Ascending aorta (tissue), 2 donors: ENCODE measurements at regions not wholly inside any gene's neighbourhood (a gene's known extent, or its start where the extent isn't known, plus 50 kb on each side); places are given as distances from the start of the nearest gene placed in this dataset.
"Not testable (repeated sequence)": the region's sequence is repeated elsewhere in the genome, so short reads cannot be mapped to it uniquely, and the experiment has no call there.

Experiments used
- DNase-seq, 2 donors: peaks; one replicate each; pipeline ENCODE4 v3.0.0-alpha.2; 2019; ENCODE audit warnings: low spot score in 2 of 2
- H3K27ac ChIP-seq, 2 donors: fragments of 200-600 bp; sonication (generic); one replicate each; pipeline ENCODE4 v1.5.1; 2016 to 2017; ENCODE audit warnings: mild to moderate bottlenecking in 1 of 2
- H3K27me3 ChIP-seq: fragments of 200-600 bp; sonication (generic); one replicate; pipeline ENCODE4 v1.5.1; 2017
- H3K36me3 ChIP-seq, 2 donors: fragments of 200-600 bp; sonication (generic); one replicate each; pipeline ENCODE4 v1.5.1; 2016
- H3K4me1 ChIP-seq, 2 donors: fragments of 200-600 bp; sonication (generic); one replicate each; pipeline ENCODE4 v1.5.1; 2016 to 2017; ENCODE audit warnings: mild to moderate bottlenecking in 1 of 2
- H3K4me3 ChIP-seq, 2 donors: fragments of 200-600 bp; sonication (generic); one replicate each; pipeline ENCODE4 v1.5.1; 2016 to 2017; ENCODE audit warnings: mild to moderate bottlenecking in 1 of 2
- H3K9me3 ChIP-seq, 2 donors: fragments of 200-600 bp; sonication (generic); one replicate each; pipeline ENCODE4 v1.5.1; 2016
- intact Hi-C: fragments of 100-400 bp; cut with DNase I; formaldehyde crosslinking; loops from one replicate; pipeline ENCODE4 v1.15.1; 2023
- TF ChIP-seq, protein P1 (sequence below), 3 experiments: fragments of 200-600 bp in 2 of 3; fragments of 450-650 bp in 1 of 3; sonication (generic) in 2 of 3; IDR thresholded peaks; one replicate each; pipeline ENCODE4 v1.5.1; 2016 to 2019; ENCODE audit warnings: antibody characterized with exemption in 3 of 3, mild to moderate bottlenecking in 1 of 3, moderate library complexity in 1 of 3

DNA sequence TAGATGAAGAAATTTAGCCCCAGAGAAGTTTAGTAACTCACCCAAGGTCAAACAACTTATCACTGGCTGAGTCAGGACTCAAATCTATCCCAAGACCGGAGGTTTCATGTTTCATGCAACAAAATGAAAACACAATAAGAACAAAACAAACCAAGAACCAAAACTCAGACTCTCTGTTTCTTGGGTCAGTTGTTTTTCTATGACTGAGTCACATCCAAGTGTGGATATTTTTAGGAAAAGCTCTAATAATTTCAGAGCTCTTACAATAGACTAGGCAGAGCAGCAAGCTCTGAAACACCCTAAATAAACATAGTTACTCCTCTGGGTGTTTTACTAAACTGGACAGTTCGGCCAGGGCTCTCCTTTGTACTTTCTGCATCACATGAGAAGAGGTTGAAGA lies 87.6 kb upstream of the PRB2 start:
- peak overlapping the region; percentile 58 to 62 for H3K27ac ChIP-seq
- no peaks in the 10 kb centered on the region for H3K9me3 ChIP-seq
- no peak for DNase-seq
- H3K4me3 ChIP-seq: no peak overlapping the region
- no peaks in the 10 kb centered on the region for H3K27me3 ChIP-seq
- no peaks in the 10 kb centered on the region for H3K36me3 ChIP-seq
- no peaks in the 10 kb centered on the region for H3K4me1 ChIP-seq
- intact Hi-C loops: no loop called here
- TF ChIP-seq, protein P1, sequence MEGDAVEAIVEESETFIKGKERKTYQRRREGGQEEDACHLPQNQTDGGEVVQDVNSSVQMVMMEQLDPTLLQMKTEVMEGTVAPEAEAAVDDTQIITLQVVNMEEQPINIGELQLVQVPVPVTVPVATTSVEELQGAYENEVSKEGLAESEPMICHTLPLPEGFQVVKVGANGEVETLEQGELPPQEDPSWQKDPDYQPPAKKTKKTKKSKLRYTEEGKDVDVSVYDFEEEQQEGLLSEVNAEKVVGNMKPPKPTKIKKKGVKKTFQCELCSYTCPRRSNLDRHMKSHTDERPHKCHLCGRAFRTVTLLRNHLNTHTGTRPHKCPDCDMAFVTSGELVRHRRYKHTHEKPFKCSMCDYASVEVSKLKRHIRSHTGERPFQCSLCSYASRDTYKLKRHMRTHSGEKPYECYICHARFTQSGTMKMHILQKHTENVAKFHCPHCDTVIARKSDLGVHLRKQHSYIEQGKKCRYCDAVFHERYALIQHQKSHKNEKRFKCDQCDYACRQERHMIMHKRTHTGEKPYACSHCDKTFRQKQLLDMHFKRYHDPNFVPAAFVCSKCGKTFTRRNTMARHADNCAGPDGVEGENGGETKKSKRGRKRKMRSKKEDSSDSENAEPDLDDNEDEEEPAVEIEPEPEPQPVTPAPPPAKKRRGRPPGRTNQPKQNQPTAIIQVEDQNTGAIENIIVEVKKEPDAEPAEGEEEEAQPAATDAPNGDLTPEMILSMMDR (IDR thresholded peaks at IDR 0.05): no peak

DNA sequence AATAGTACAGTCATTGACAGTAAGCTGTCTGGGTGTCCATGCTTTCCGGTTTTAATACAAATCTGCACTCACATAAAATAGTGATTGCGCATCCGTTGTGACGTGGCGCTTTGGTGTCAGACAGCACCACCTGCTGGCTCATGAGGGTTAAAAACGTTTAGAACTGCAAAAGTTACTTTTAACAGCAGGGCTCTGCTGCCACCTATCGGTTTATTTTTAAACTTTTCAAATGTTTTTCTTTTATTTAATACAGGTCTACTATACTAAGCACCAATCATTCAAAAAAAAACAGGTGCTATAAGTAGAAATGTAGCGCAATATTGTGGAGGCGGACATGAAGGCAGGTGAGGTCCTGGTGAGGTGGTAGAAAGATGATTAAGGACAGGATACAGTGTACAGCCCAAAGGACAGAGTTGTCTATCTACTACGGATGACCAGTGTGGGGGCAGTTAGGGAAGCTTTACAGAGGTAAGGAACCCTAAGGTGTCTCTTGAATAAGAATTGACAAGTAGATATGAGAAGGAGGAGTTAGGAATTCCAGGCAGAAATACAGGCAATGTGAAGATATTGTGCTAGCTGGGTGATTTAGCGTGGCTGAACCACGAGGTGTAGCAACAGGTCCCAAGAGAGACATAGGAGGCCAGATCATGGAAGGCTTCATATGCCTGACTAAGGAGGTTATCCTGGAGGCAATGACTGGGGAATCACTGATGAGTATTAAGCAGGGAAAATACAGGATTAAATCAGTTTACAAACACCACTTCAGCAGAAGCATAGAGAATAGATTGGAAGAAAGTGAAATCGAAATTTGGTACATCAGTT lies 91.5 kb upstream of the PRB2 start:
- TF ChIP-seq, protein P1 (IDR thresholded peaks at IDR 0.05): peak; percentile 87 to 97 (median 92)
- no peaks in the 10 kb centered on the region for H3K4me1 ChIP-seq
- no peak overlapping the region for H3K4me3 ChIP-seq
- no peaks in the 10 kb centered on the region for H3K9me3 ChIP-seq
- no peaks in the 10 kb centered on the region for H3K36me3 ChIP-seq
- H3K27me3 ChIP-seq: no peaks in the 10 kb centered on the region
- DNase-seq: peak in 1 of 2 donors; percentile 89
- no peak overlapping the region for H3K27ac ChIP-seq
- intact Hi-C loops: loop anchor here (5.0 kb wide), 1 partner anchor 260 kb away; no protein-coding TSS in a partner anchor

DNA sequence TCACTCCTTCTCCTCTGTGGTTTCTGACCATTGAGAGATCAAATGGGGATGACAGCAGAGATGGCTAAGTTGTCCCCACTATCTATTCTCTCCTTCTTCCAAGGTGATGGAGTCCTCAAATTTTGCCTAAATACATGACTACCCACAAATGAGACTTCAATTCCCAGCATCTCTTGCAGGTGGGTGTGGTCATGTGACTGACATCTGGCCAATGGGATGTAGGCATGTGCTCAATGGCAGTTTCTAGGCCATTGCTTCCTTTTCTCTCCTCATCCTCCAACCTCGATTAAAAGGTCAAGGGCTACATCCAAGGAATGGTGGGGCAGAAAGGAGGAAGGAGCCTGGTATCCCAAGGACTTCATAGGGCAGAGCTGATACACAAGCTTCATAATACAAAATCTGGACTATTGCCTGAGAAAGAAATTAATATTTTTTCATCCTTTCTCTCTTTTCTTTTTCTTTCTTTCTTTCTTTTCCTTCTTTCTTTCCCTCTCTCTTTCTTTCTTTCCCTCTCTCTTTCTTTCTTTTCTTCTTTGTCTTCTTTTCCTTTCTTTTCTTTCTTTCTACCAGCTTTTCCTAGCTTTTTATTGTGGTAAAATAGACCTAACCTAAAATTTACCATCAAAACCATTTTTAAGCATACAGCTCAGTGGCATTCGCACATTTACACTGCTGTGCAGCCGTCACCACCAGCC lies 100.9 kb upstream of the PRB2 start:
- TF ChIP-seq, protein P1 (IDR thresholded peaks at IDR 0.05): no peak
- Histone ChIP-seq H3K4me3 (no peak overlapping the region), H3K4me1 (peaks cover 0 to 5% of the 10 kb centered on the region in 2 donors), H3K27ac (no peak overlapping the region), H3K27me3 (no peaks in the 10 kb centered on the region), H3K36me3 (no peaks in the 10 kb centered on the region), H3K9me3 (no peaks in the 10 kb centered on the region)
- intact Hi-C loops: no loop called here
- no peak for DNase-seq

DNA sequence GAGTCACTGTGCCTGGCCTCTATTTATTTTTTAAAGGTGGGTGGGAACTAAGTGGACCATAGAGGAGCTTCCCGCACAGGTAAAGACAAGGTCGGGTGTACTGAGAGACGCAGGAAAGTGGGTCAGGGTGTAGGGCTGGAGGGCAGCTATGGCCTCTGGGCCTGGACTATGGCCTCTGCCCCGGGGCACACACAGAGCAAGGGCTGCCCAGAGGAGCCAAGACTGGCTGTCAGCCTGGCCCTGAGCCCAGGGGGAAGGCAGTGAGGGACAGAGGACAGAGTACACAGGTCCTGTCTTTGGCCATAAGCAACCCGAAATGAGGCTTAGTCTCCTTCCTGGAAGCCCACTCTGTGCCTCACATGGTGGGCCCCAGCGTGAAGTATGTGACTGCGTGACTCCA lies 102.1 kb upstream of the PRB2 start:
- Histone ChIP-seq H3K27me3 (no peaks in the 10 kb centered on the region), H3K4me3 (no peak overlapping the region), H3K36me3 (no peaks in the 10 kb centered on the region), H3K4me1 (peaks cover 0 to 5% of the 10 kb centered on the region in 2 donors), H3K9me3 (no peaks in the 10 kb centered on the region), H3K27ac (no peak overlapping the region)
- DNase-seq: no peak
- intact Hi-C loops: no loop called here
- TF ChIP-seq, protein P1 (IDR thresholded peaks at IDR 0.05): no peak

- Histone ChIP-seq H3K27me3 (no peaks in the 10 kb centered on the region), H3K27ac (no peak overlapping the region), H3K4me3 (no peak overlapping the region), H3K9me3 (no peaks in the 10 kb centered on the region), H3K36me3 (no peaks in the 10 kb centered on the region), H3K4me1 (peaks cover 0 to 5% of the 10 kb centered on the region in 2 donors)
- TF ChIP-seq, protein P1 (IDR thresholded peaks at IDR 0.05): no peak
- intact Hi-C loops: no loop called here
- DNase-seq: no peak
Observed at GRCh38 chr12:11497995-11498394, 102.6 kb upstream of the PRB2 start.

DNA sequence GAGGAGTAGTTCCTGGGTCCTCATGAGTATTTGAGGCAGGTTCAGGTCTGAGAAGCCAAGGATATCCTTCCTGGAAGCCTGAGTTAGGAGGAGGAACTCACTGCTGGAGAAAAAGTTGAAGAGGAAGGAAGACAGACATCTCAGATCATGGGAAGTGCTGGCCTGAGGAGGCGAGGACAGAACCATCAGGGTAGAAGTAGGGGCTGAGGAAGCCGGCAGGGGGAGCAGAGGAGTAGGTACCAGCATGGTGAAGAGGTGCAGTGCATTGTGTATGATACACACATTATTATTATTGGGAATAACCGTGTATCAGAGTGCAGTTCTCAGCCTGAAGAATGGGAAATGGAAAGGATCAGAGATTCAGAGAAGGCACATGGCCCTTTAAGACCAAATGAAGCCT lies 103.2 kb upstream of the PRB2 start:
- H3K27me3 ChIP-seq, DNase-seq, intact Hi-C loops, H3K36me3 ChIP-seq, H3K4me1 ChIP-seq, H3K9me3 ChIP-seq, H3K4me3 ChIP-seq, H3K27ac ChIP-seq: not testable (repeated sequence)
